Stimulated activated CD4-positive, alpha-beta T cell treated with anti-CD3 and anti-CD28 coated beads, Interleukin-4, amount 100 ng/mL, for 48 hours (primary cell): ENCODE measurements at regions not wholly inside any gene's neighbourhood (a gene's known extent, or its start where the extent isn't known, plus 50 kb on each side); places are given as distances from the start of the nearest gene placed in this dataset.
"Not testable (repeated sequence)": the region's sequence is repeated elsewhere in the genome, so short reads cannot be mapped to it uniquely, and the experiment has no call there.

ENCODE experiments used
- DNase-seq, 2 donors: peaks; one replicate each; pipeline ENCODE4 v3.0.0-alpha.2; 2020; ENCODE audit warnings: low read depth in 2 of 2

DNA sequence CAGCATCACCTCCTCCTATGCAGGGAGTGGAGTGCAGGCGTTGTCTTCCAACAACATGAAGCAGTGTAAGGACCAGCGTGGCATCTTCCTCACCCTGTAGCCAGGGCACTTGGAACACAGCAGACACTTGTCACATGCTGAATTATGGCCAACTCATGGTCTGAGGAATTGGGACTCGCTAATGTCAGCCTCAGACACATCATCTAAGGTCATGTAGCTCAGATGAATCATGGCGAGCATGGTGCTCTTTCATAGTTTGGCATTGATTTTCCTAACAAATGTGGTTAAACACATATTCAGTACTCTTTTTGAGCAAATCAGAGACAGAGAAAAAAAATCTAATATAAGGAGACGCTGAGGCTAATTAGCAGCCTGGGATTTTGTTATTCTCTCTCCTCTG, 99.6 kb upstream of the SGCG start:
- no peak for DNase-seq

DNA sequence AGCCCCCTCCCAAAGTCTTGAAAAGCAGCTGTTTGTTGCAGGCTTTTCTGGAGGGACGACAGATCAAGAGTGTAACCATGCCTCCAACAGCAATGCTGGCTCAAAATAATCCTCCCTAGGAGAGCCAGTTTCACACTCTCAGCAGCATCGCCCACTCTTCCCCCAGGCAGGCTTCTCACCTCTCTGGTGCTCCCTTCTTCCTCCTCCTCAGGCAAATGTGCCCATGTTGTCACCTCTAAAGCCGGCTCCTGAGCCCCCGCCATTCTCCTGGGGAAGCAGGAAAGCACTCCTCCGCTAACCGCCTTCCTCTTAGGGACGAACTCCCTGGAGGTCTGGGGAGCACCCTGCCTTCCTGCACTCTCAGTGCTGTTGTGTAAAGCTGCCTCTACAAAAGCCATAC, 98.9 kb upstream of the SGCG start:
- no peak for DNase-seq

DNA sequence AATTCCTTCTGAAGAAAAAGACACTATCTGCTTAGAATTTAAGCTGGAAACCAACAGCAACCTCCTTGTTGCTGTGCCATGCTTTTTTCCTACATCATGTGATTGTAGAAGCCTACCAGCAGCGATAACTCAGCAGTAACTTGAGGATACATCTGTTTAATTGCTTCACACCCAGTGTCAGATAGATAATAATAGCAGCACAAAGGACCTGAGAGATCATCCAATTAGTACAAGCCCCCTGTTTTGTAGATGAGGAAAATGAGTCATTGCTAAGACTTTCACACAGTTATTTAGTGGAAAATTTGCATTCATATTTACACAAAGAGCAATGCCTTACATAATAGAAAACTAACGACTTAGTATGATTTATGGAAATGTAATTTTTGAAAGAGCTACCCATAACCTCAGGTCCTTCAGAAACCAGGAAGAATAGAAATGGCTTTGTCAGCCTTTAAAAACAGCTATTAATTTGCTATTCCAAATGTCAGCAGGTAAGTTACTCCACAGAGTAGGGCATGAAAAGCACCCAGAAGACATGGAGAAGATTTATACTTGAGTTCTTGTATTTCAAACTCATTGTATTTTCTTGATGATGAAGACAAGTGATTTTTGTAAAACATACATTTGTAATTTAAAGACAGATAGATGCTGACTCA, 93.7 kb upstream of the SGCG start:
- DNase-seq = no peak

DNA sequence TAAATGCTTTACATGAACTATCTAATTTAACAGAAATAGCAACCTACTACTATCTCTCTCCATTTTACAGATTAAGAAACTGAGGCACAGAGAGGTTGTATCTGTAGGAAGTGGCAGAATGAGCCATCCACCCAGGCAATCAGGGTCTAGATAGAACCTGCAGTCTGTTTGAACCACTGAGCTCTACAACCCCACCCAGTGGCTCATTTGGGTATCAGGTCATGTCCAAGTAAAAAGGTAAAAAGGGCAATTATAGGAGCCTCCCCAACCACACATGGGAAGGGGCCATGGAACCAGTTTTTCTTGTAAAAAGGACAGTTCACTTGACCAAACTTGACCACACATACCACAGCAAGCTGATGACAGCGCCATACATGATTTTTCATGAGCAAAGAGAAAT, 92.9 kb upstream of the SGCG start:
- peak; percentile 1 to 3 for DNase-seq

DNA sequence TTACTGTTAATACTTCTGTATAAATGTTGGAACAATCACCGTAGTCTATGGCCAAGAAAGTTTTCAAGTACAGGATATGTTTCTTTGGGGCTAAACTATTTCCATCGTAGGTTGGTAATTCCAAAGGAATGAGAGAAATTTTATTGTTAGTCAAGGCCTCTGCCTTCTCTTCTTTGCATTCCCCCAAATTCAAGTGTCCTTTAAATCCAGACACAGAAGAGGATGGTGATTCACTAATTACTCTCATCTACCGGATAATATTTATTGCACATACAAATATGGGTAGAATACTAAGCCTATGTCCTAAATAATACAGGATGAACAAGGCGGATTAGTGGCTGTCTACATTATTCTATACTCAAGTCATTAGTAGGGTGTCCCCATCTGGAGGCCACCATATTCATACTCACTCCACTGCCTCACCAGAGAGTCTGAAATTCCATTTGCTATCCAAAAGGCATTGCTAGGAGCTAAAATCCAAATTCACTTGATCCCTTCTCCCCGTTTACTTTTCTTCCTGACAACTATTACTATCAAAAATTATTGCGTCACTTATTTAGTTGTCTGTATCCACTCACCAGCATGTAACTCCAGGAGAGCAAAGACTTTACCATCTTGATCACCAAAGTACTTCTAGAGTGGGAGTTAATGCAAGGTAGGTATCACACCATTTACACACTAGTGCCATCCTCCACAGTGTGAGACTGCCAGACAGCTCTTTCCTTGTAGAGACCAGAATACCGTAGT, 82.4 kb upstream of the SGCG start:
- DNase-seq = no peak

- no peak for DNase-seq
Observed at GRCh38 chr13:23105051-23105450, 75.7 kb upstream of the SGCG start.

- no peak for DNase-seq
Observed at GRCh38 chr13:23107665-23108064, 73.1 kb upstream of the SGCG start.

GRCh38 chr13:23119131-23119530, 61.6 kb upstream of the SGCG start:
- no peak for DNase-seq

DNA sequence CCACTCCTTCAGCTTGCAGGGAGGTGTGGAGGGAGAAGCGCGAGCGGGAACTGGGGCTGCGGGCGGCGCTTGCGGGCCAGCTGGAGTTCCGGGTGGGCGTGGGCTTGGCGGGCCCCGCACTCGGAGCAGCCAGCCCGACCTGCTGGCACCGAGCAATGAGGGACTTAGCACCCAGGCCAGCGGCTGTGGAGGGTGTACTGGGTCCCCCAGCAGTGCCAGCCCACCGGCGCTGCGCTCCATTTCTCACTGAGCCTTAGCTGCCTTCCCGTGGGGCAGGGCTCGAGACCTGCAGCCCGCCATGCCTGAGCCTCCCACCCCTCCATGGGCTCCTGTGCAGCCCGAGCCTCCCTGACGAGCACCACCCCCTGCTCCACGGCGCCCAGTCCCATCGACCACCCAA, 53.2 kb upstream of the SGCG start:
- DNase-seq = not testable (repeated sequence)

GRCh38 chr13:23129331-23129730, 51.4 kb upstream of the SGCG start:
- no peak for DNase-seq
